Parathyroid adenoma (tissue), 2 donors: ENCODE measurements at regions not wholly inside any gene's neighbourhood (a gene's known extent, or its start where the extent isn't known, plus 50 kb on each side); places are given as distances from the start of the nearest gene placed in this dataset.

ENCODE experiments used
- H2AFZ ChIP-seq: fragments of 300-600 bp; sonication (generic); one replicate; pipeline ENCODE4 v1.7.0; 2017; ENCODE audit warnings: antibody characterized with exemption, mild to moderate bottlenecking
- H3K27ac ChIP-seq: fragments of 300-600 bp; sonication (generic); one replicate; pipeline ENCODE4 v1.7.0; 2017
- H3K27me3 ChIP-seq: fragments of 300-600 bp; sonication (generic); one replicate; pipeline ENCODE4 v1.7.0; 2017; ENCODE audit warnings: low read length; ENCODE audit not compliant: control insufficient read depth, insufficient read depth
- H3K36me3 ChIP-seq: fragments of 300-600 bp; sonication (generic); one replicate; pipeline ENCODE4 v1.7.0; 2017; ENCODE audit warnings: low read length; ENCODE audit not compliant: control insufficient read depth, insufficient read depth
- H3K4me1 ChIP-seq: fragments of 300-600 bp; sonication (generic); one replicate; pipeline ENCODE4 v1.7.0; 2017; ENCODE audit warnings: control low read depth
- H3K4me2 ChIP-seq: fragments of 300-600 bp; sonication (generic); one replicate; pipeline ENCODE4 v1.7.0; 2017; ENCODE audit warnings: low read length
- H3K4me3 ChIP-seq: fragments of 300-600 bp; sonication (generic); one replicate; pipeline ENCODE4 v1.7.0; 2017; ENCODE audit warnings: low read depth, low read length
- H3K79me2 ChIP-seq: fragments of 300-600 bp; sonication (generic); one replicate; pipeline ENCODE4 v1.7.0; 2017; ENCODE audit warnings: control low read depth
- H3K9ac ChIP-seq: fragments of 300-600 bp; sonication (generic); one replicate; pipeline ENCODE4 v1.7.0; 2017; ENCODE audit warnings: mild to moderate bottlenecking
- H3K9me3 ChIP-seq: fragments of 300-600 bp; sonication (generic); one replicate; pipeline ENCODE4 v1.7.0; 2017; ENCODE audit warnings: low read length; ENCODE audit not compliant: control insufficient read depth
- TF ChIP-seq, protein P1 (sequence below): fragments of 300-600 bp; sonication (generic); IDR thresholded peaks from one replicate; pipeline ENCODE4 v1.7.0; 2017; ENCODE audit warnings: antibody characterized with exemption, mild to moderate bottlenecking
- donor health status: primary hyperparathyroidism.

DNA sequence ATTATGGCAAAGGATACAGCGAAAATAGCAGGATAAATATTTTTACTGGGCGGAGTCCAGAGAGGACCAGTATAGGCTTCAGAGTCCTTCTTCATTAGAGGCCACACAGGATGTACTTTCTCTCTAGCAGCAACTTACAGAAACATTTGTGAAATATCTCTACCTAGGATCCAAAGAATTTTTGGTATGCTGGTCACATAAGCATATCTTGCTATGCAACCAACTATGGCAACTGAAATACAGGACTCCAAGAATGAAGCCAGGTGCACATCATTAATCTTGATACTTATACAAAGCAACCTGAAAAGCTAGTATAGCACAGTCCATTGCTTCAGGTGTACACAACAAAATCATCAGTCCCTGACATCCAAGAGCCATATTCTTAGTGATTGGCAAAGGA, 59.1 kb upstream of the NABP1 start:
- TF ChIP-seq, protein P1, sequence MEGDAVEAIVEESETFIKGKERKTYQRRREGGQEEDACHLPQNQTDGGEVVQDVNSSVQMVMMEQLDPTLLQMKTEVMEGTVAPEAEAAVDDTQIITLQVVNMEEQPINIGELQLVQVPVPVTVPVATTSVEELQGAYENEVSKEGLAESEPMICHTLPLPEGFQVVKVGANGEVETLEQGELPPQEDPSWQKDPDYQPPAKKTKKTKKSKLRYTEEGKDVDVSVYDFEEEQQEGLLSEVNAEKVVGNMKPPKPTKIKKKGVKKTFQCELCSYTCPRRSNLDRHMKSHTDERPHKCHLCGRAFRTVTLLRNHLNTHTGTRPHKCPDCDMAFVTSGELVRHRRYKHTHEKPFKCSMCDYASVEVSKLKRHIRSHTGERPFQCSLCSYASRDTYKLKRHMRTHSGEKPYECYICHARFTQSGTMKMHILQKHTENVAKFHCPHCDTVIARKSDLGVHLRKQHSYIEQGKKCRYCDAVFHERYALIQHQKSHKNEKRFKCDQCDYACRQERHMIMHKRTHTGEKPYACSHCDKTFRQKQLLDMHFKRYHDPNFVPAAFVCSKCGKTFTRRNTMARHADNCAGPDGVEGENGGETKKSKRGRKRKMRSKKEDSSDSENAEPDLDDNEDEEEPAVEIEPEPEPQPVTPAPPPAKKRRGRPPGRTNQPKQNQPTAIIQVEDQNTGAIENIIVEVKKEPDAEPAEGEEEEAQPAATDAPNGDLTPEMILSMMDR, result no peak
- Histone ChIP-seq H3K4me2 (no peak overlapping the region), H3K9me3 (no peaks in the 10 kb centered on the region), H3K4me3 (no peak overlapping the region), H3K27me3 (no peaks in the 10 kb centered on the region), H3K4me1 (no peaks in the 10 kb centered on the region), H3K36me3 (no peaks in the 10 kb centered on the region), H3K27ac (no peak overlapping the region), H2AFZ (no peak overlapping the region), H3K9ac (no peak overlapping the region), H3K79me2 (no peaks in the 10 kb centered on the region)

DNA sequence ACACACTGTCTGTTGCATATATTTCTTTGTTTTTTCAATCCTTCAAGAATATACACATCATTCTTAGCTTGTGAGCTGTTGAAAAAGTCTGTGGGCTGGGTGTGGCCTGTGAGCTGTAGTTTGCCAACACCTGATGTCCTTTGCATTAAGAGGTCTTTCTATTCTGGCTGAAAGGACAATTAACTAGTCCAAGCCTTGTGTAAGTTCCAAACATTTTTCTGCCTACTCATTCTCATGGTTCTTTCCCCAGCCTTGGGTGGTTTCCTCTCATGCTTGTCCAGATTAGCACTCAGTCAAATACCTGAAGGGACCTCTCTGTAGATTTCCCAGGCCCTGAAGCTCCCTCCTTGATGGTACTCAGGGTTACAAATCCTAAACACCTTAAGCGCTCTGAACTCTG, 57.8 kb upstream of the NABP1 start:
- Histone ChIP-seq H3K9me3 (no peaks in the 10 kb centered on the region), H3K4me3 (no peak overlapping the region)
- TF ChIP-seq, protein P1, result no peak

DNA sequence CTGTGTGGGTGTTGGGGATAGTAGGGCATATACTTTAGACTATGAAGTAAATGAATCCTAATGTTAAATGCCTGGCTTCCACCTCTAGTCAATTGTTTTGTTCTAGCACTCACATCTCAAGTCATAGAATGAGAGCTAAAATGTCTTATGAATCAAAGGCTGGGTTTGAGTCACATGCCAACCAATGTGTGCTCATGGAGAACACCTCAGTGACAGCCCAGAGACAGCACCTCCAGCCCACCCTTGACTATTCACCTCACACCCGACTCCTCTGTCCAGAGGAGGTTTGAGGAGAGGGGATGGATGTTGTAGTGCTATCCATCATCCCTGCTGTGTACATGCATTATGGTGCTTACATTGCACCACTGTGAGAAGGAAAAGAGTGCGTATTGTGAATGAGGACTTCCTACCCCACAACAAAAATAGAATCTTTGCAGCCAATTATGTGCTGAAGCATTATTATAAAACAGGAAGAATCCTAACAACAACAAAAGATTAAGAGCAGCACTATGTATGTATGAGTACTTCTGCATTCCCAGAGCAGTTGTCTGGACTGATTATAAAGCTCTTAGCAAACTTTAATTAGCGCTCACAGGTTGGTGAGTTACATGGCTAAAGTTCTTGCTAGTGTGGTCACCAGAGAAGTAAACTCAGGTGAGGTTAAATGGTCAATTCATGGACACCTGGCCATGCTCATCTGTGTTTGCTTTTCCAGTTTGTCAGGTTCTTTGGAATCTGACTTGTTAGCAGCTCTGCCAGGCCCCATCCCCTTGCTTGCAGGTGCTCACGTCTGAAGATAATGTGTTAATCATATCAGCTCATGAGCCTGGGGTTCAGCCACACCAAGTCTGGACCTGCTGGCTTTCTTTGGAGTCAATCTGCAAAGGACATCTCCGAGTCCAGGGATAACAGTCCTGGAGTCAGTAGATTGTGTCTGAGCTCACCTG, 55.3 kb upstream of the NABP1 start:
- Histone ChIP-seq H3K9me3 (no peaks in the 10 kb centered on the region), H3K27me3 (no peaks in the 10 kb centered on the region), H3K79me2 (no peaks in the 10 kb centered on the region), H3K4me3 (no peak overlapping the region), H3K4me1 (no peaks in the 10 kb centered on the region), H3K9ac (no peak overlapping the region), H3K4me2 (no peak overlapping the region), H3K27ac (no peak overlapping the region), H2AFZ (no peak overlapping the region), H3K36me3 (no peaks in the 10 kb centered on the region)
- TF ChIP-seq, protein P1, result no peak

More for the DNA sequence above, 57.8 kb upstream of the NABP1 start:
- H2AFZ ChIP-seq, result no peak overlapping the region
- H3K79me2 ChIP-seq, result no peaks in the 10 kb centered on the region
- H3K4me2 ChIP-seq, result no peak overlapping the region
- no peaks in the 10 kb centered on the region for H3K27me3 ChIP-seq
- H3K27ac ChIP-seq, result no peak overlapping the region
- H3K4me1 ChIP-seq, result no peaks in the 10 kb centered on the region
- H3K36me3 ChIP-seq, result no peaks in the 10 kb centered on the region
- no peak overlapping the region for H3K9ac ChIP-seq

DNA sequence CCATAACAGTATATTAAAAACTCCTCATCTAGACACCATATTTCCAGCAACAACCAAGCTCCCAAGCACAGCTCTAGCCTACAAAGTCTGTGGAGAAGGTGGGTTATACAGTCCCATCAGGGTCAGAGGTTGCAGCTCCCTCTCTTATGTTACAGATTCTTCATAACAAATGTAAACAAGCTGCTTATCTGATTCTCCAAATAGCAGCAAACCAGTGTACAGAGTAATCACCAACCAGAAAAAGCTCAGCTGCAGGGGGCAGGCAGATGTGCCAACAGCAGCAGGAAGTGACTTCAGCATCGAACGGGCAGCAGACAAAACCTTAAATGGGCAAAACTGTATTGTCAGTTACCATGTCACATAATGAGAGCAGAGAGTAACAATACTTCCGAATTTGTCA, 52.9 kb upstream of the NABP1 start:
- Histone ChIP-seq H3K27ac (no peak overlapping the region), H3K4me3 (no peak overlapping the region), H3K4me1 (no peaks in the 10 kb centered on the region), H3K4me2 (no peak overlapping the region), H3K27me3 (no peaks in the 10 kb centered on the region), H2AFZ (no peak overlapping the region), H3K9me3 (no peaks in the 10 kb centered on the region), H3K36me3 (no peaks in the 10 kb centered on the region), H3K9ac (no peak overlapping the region), H3K79me2 (no peaks in the 10 kb centered on the region)
- TF ChIP-seq, protein P1, result no peak

DNA sequence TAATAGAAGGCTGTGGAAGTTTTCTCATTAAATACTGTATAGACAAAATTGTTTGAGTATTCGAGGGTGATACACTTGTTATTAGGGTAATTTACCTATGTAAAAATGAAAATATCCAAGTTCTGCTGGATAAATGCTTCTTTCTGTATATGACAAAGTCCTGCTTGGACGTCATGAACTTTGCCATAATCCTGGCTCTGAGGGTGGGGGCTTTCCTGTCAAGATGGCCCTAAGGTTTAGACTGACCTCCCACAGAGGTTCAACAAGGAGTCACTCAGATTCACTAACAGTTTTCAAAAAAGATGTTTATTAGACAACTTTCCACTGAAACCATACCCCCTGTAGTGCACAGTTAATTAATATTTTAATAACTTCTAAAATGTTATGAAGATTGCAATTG, 52.5 kb upstream of the NABP1 start:
- H3K9ac ChIP-seq, result no peak overlapping the region
- TF ChIP-seq, protein P1, result no peak
- no peak overlapping the region for H3K4me2 ChIP-seq
- no peak overlapping the region for H2AFZ ChIP-seq
- H3K27ac ChIP-seq, result no peak overlapping the region
- no peaks in the 10 kb centered on the region for H3K27me3 ChIP-seq
- no peak overlapping the region for H3K4me3 ChIP-seq
- no peaks in the 10 kb centered on the region for H3K4me1 ChIP-seq
- H3K79me2 ChIP-seq, result no peaks in the 10 kb centered on the region
- no peaks in the 10 kb centered on the region for H3K36me3 ChIP-seq
- H3K9me3 ChIP-seq, result no peaks in the 10 kb centered on the region
